SK-N-SH treated with all-trans-retinoic acid at 6 μM for 48 hours (cell line): ENCODE measurements at regions not wholly inside any gene's neighbourhood (a gene's known extent, or its start where the extent isn't known, plus 50 kb on each side); places are given as distances from the start of the nearest gene placed in this dataset.
"Not testable (repeated sequence)": the region's sequence is repeated elsewhere in the genome, so short reads cannot be mapped to it uniquely, and the experiment has no call there.

Experiments
- ISL1 ChIP-seq: fragments of 250-450 bp; sonication (Bioruptor Pico); IDR thresholded peaks from 2 replicates; pipeline ENCODE4 v2.1.2; 2022; ENCODE audit warnings: mild to moderate bottlenecking, moderate library complexity
- RARB ChIP-seq: fragments of 250-450 bp; sonication (Bioruptor Pico); IDR thresholded peaks from 2 replicates; pipeline ENCODE4 v1.8.0; 2021; ENCODE audit warnings: mild to moderate bottlenecking, moderate library complexity

- not testable (repeated sequence) for TF ChIP-seq RARB (CRISPR knock-in tag); ISL1
These were observed 134.7 kb upstream of the PGRMC2 start for GRCh38 chr4:128422296-128422695.
